ENCODE measurements at regions not wholly inside any gene's neighbourhood (a gene's known extent, or its start where the extent isn't known, plus 50 kb on each side); places are given as distances from the start of the nearest gene placed in this dataset.

- Histone ChIP-seq H3K4me1 (ENCODE audit: insufficient read depth, low read length) (no peaks in the 10 kb centered on the region), H3K4me3 (ENCODE audit: low read length) (no peak overlapping the region), H3K27me3 (ENCODE audit: insufficient read depth, low read length, poor library complexity, severe bottlenecking) (no peaks in the 10 kb centered on the region), H3K9me3 (ENCODE audit: low read length) (no peaks in the 10 kb centered on the region), H3K36me3 (ENCODE audit: insufficient read depth, low read length) (no peaks in the 10 kb centered on the region), H3K27ac (ENCODE audit: low read depth, low read length) (no peak overlapping the region)
- H3K27ac Mint-ChIP-seq: no peak overlapping the region
- peaks cover 1 to 22% (median 5%) of the 10 kb centered on the region in 5 donors for H3K9me3 Mint-ChIP-seq
- ChIA-PET CTCF (no interaction called here), POLR2A (no interaction called here)
- H3K27me3 Mint-ChIP-seq: no peaks in the 10 kb centered on the region
- no peaks in the 10 kb centered on the region for H3K36me3 Mint-ChIP-seq
- no peak for DNase-seq
- no peaks in the 10 kb centered on the region for H3K4me1 Mint-ChIP-seq
- H3K4me3 Mint-ChIP-seq: no peak overlapping the region
These were observed 1480.2 kb upstream of the CDH8 start for GRCh38 chr16:63516394-63516793.

- H3K36me3 ChIP-seq (ENCODE audit: insufficient read depth, low read length): no peaks in the 10 kb centered on the region
- H3K27ac ChIP-seq (ENCODE audit: low read depth, low read length): no peak overlapping the region
- Mint-ChIP-seq H3K27me3 (no peaks in the 10 kb centered on the region), H3K4me3 (no peak overlapping the region), H3K4me1 (no peaks in the 10 kb centered on the region), H3K36me3 (no peaks in the 10 kb centered on the region), H3K9me3 (peaks cover 7 to 19% (median 11%) of the 10 kb centered on the region in 5 donors), H3K27ac (no peak overlapping the region)
- no peak overlapping the region for H3K4me3 ChIP-seq (ENCODE audit: low read length)
- no peaks in the 10 kb centered on the region for H3K9me3 ChIP-seq (ENCODE audit: low read length)
- no peak for DNase-seq
- no peaks in the 10 kb centered on the region for H3K4me1 ChIP-seq (ENCODE audit: insufficient read depth, low read length)
- no peaks in the 10 kb centered on the region for H3K27me3 ChIP-seq (ENCODE audit: insufficient read depth, low read length, poor library complexity, severe bottlenecking)
- POLR2A ChIA-PET: no interaction called here
- CTCF ChIA-PET: no interaction called here
These were observed 1476.7 kb upstream of the CDH8 start for GRCh38 chr16:63512910-63513309.

- no peaks in the 10 kb centered on the region for H3K27me3 ChIP-seq (ENCODE audit: insufficient read depth, low read length, poor library complexity, severe bottlenecking)
- CTCF ChIA-PET: no interaction called here
- Mint-ChIP-seq H3K4me1 (no peaks in the 10 kb centered on the region), H3K27ac (no peak overlapping the region), H3K36me3 (no peaks in the 10 kb centered on the region), H3K4me3 (no peak overlapping the region), H3K27me3 (no peaks in the 10 kb centered on the region), H3K9me3 (peaks cover 0 to 42% (median 14%) of the 10 kb centered on the region in 5 donors)
- no peaks in the 10 kb centered on the region for H3K4me1 ChIP-seq (ENCODE audit: insufficient read depth, low read length)
- no peaks in the 10 kb centered on the region for H3K36me3 ChIP-seq (ENCODE audit: insufficient read depth, low read length)
- POLR2A ChIA-PET: no interaction called here
- no peak overlapping the region for H3K4me3 ChIP-seq (ENCODE audit: low read length)
- no peak for DNase-seq
- H3K27ac ChIP-seq (ENCODE audit: low read depth, low read length): no peak overlapping the region
- no peaks in the 10 kb centered on the region for H3K9me3 ChIP-seq (ENCODE audit: low read length)
These were observed 1461.2 kb upstream of the CDH8 start for GRCh38 chr16:63497408-63497807.

GRCh38 chr16:63496282-63496681, 1460.0 kb upstream of the CDH8 start:
- Histone ChIP-seq H3K27me3 (ENCODE audit: insufficient read depth, low read length, poor library complexity, severe bottlenecking) (no peaks in the 10 kb centered on the region), H3K9me3 (ENCODE audit: low read length) (no peaks in the 10 kb centered on the region), H3K27ac (ENCODE audit: low read depth, low read length) (no peak overlapping the region), H3K4me1 (ENCODE audit: insufficient read depth, low read length) (no peaks in the 10 kb centered on the region), H3K36me3 (ENCODE audit: insufficient read depth, low read length) (no peaks in the 10 kb centered on the region), H3K4me3 (ENCODE audit: low read length) (no peak overlapping the region)
- POLR2A ChIA-PET: no interaction called here
- CTCF ChIA-PET: no interaction called here
- Mint-ChIP-seq H3K27me3 (no peaks in the 10 kb centered on the region), H3K4me3 (no peak overlapping the region), H3K4me1 (no peaks in the 10 kb centered on the region), H3K9me3 (peaks cover 0 to 47% (median 14%) of the 10 kb centered on the region in 5 donors), H3K27ac (no peak overlapping the region), H3K36me3 (no peaks in the 10 kb centered on the region)
- DNase-seq: no peak

GRCh38 chr16:63488955-63489354, 1452.7 kb upstream of the CDH8 start:
- CTCF ChIA-PET: no interaction called here
- no peak overlapping the region for H3K4me3 Mint-ChIP-seq
- POLR2A ChIA-PET: no interaction called here
- H3K36me3 ChIP-seq (ENCODE audit: insufficient read depth, low read length): no peaks in the 10 kb centered on the region
- no peak overlapping the region for H3K4me3 ChIP-seq (ENCODE audit: low read length)
- no peak overlapping the region for H3K27ac Mint-ChIP-seq
- no peaks in the 10 kb centered on the region for H3K27me3 Mint-ChIP-seq
- H3K36me3 Mint-ChIP-seq: no peaks in the 10 kb centered on the region
- no peaks in the 10 kb centered on the region for H3K27me3 ChIP-seq (ENCODE audit: insufficient read depth, low read length, poor library complexity, severe bottlenecking)
- no peaks in the 10 kb centered on the region for H3K4me1 ChIP-seq (ENCODE audit: insufficient read depth, low read length)
- no peaks in the 10 kb centered on the region for H3K9me3 ChIP-seq (ENCODE audit: low read length)
- H3K27ac ChIP-seq (ENCODE audit: low read depth, low read length): no peak overlapping the region
- H3K9me3 Mint-ChIP-seq: peaks cover 10 to 34% (median 18%) of the 10 kb centered on the region in 5 donors
- no peaks in the 10 kb centered on the region for H3K4me1 Mint-ChIP-seq
- DNase-seq: no peak

GRCh38 chr16:63481060-63481459, 1444.8 kb upstream of the CDH8 start:
- ChIA-PET CTCF (no interaction called here), POLR2A (no interaction called here)
- no peaks in the 10 kb centered on the region for H3K4me1 ChIP-seq (ENCODE audit: insufficient read depth, low read length)
- Mint-ChIP-seq H3K9me3 (peaks cover 10 to 34% (median 15%) of the 10 kb centered on the region in 5 donors), H3K27ac (no peak overlapping the region), H3K4me3 (no peak overlapping the region), H3K27me3 (no peaks in the 10 kb centered on the region), H3K4me1 (no peaks in the 10 kb centered on the region), H3K36me3 (no peaks in the 10 kb centered on the region)
- H3K4me3 ChIP-seq (ENCODE audit: low read length): no peak overlapping the region
- no peak for DNase-seq
- no peaks in the 10 kb centered on the region for H3K9me3 ChIP-seq (ENCODE audit: low read length)
- H3K36me3 ChIP-seq (ENCODE audit: insufficient read depth, low read length): no peaks in the 10 kb centered on the region
- H3K27me3 ChIP-seq (ENCODE audit: insufficient read depth, low read length, poor library complexity, severe bottlenecking): no peaks in the 10 kb centered on the region
- H3K27ac ChIP-seq (ENCODE audit: low read depth, low read length): no peak overlapping the region

GRCh38 chr16:63473725-63474124, 1437.5 kb upstream of the CDH8 start:
- POLR2A ChIA-PET: no interaction called here
- no peak overlapping the region for H3K27ac Mint-ChIP-seq

GRCh38 chr16:63467513-63467912, 1431.3 kb upstream of the CDH8 start:
- no peaks in the 10 kb centered on the region for H3K9me3 ChIP-seq (ENCODE audit: low read length)
- H3K4me1 Mint-ChIP-seq: no peaks in the 10 kb centered on the region
- H3K36me3 ChIP-seq (ENCODE audit: insufficient read depth, low read length): no peaks in the 10 kb centered on the region
- no peaks in the 10 kb centered on the region for H3K36me3 Mint-ChIP-seq
- ChIA-PET POLR2A (no interaction called here), CTCF (no interaction called here)
- peaks cover 8 to 46% (median 25%) of the 10 kb centered on the region in 5 donors for H3K9me3 Mint-ChIP-seq
- H3K4me3 ChIP-seq (ENCODE audit: low read length): no peak overlapping the region
- no peak overlapping the region for H3K4me3 Mint-ChIP-seq
- no peaks in the 10 kb centered on the region for H3K4me1 ChIP-seq (ENCODE audit: insufficient read depth, low read length)
- H3K27me3 ChIP-seq (ENCODE audit: insufficient read depth, low read length, poor library complexity, severe bottlenecking): no peaks in the 10 kb centered on the region
- no peak overlapping the region for H3K27ac Mint-ChIP-seq
- no peaks in the 10 kb centered on the region for H3K27me3 Mint-ChIP-seq
- DNase-seq: no peak
- no peak overlapping the region for H3K27ac ChIP-seq (ENCODE audit: low read depth, low read length)

More at GRCh38 chr16:63473725-63474124, 1437.5 kb upstream of the CDH8 start:
- H3K36me3 Mint-ChIP-seq: no peaks in the 10 kb centered on the region
- Histone ChIP-seq H3K27ac (ENCODE audit: low read depth, low read length) (no peak overlapping the region), H3K4me3 (ENCODE audit: low read length) (no peak overlapping the region), H3K4me1 (ENCODE audit: insufficient read depth, low read length) (no peaks in the 10 kb centered on the region), H3K36me3 (ENCODE audit: insufficient read depth, low read length) (no peaks in the 10 kb centered on the region), H3K9me3 (ENCODE audit: low read length) (no peaks in the 10 kb centered on the region), H3K27me3 (ENCODE audit: insufficient read depth, low read length, poor library complexity, severe bottlenecking) (no peaks in the 10 kb centered on the region)
- H3K4me3 Mint-ChIP-seq: no peak overlapping the region
- H3K27me3 Mint-ChIP-seq: no peaks in the 10 kb centered on the region
- DNase-seq: no peak
- H3K9me3 Mint-ChIP-seq: peaks cover 6 to 58% (median 15%) of the 10 kb centered on the region in 5 donors
- CTCF ChIA-PET: no interaction called here
- no peaks in the 10 kb centered on the region for H3K4me1 Mint-ChIP-seq

GRCh38 chr16:63462316-63462715, 1426.1 kb upstream of the CDH8 start:
- no peaks in the 10 kb centered on the region for H3K36me3 ChIP-seq (ENCODE audit: insufficient read depth, low read length)
- ChIA-PET POLR2A (no interaction called here), CTCF (no interaction called here)

More at GRCh38 chr16:63462316-63462715, 1426.1 kb upstream of the CDH8 start:
- Histone ChIP-seq H3K4me3 (ENCODE audit: low read length) (no peak overlapping the region), H3K27ac (ENCODE audit: low read depth, low read length) (no peak overlapping the region), H3K27me3 (ENCODE audit: insufficient read depth, low read length, poor library complexity, severe bottlenecking) (no peaks in the 10 kb centered on the region), H3K4me1 (ENCODE audit: insufficient read depth, low read length) (no peaks in the 10 kb centered on the region), H3K9me3 (ENCODE audit: low read length) (no peaks in the 10 kb centered on the region)
- DNase-seq: no peak
- H3K4me3 Mint-ChIP-seq: no peak overlapping the region
- H3K36me3 Mint-ChIP-seq: no peaks in the 10 kb centered on the region
- no peaks in the 10 kb centered on the region for H3K27me3 Mint-ChIP-seq
- H3K4me1 Mint-ChIP-seq: no peaks in the 10 kb centered on the region
- peaks cover 15 to 47% (median 20%) of the 10 kb centered on the region in 5 donors for H3K9me3 Mint-ChIP-seq
- no peak overlapping the region for H3K27ac Mint-ChIP-seq

Measured in CD8-positive, alpha-beta memory T cell (primary cell).